Fibroblast of gingiva (primary cell): ENCODE measurements at regions not wholly inside any gene's neighbourhood (a gene's known extent, or its start where the extent isn't known, plus 50 kb on each side); places are given as distances from the start of the nearest gene placed in this dataset.

ENCODE experiments used
- DNase-seq: peaks from one replicate; pipeline ENCODE4 v3.0.0-alpha.2; 2011; ENCODE audit warnings: low read depth

DNA sequence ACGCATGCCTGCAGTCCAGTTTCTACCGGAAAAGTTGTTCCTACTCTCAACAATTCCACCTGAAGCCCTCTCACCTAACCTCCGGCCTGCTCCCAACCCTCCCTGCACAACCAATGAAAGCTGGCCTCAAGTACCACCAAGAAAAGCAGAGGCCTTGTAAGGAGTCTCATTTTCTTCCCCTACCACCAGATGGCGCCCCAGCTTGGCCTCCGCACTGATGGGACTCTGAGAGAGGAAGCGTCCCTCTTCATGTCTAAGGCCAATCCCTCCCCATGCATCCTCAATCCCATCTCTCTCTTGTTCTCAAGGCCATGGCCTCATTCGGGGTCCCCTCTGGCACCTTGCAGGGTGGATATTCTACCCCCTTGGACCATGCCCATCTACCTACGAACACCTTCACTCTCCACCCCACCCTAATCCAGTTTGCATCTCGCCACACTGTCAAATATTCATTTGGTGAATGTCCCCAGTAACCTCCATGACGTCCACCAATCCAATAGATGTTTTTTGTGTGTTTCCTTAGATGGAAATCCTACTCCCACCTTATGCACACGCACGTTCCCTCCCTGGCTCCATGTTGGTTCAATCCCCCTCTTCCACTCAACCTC lies 412.8 kb downstream of the ZNF536 start:
- DNase-seq: no peak

DNA sequence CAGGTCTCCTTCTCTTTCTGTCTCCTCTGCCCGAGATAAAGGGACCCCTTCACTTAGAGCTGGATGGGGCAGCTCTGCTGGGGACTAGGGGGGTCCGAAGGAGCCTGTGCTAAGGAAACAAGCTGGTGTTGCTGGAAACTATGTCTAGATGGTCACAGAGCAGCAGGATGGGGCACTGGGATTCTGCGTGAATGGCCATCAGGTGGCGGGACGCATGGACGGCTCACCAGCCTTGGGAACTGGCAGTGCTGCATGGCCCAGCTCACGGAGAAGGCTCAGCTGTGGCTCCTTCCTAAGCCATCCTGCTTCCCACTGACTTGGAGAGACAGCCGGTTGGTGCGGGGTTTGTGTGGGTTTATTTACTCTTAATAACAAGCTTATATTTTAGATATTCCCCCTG lies 411.8 kb downstream of the ZNF536 start:
- DNase-seq: no peak

DNA sequence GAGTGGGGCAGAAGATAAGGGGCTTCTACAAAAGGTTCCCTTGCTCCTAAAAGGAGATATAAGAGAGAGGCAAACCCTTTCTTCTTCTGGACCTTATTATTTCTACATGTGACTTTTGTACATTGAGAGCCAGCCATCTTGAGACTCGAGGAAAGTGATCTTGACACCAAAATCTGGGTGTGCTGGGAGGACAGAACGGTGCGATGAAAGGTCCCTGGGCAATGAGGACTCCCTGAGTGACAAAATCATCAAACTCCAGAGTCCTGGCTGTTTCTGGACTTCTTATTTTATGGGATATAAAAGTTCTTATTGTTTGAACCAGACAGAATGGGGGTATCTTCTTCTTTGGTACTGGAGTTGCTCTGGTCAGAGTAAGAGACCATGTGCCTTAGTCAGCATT lies 411.0 kb downstream of the ZNF536 start:
- DNase-seq: no peak

- no peak for DNase-seq
Observed at GRCh38 chr19:30781519-30781918, 409.3 kb downstream of the ZNF536 start.

- DNase-seq: no peak
Observed at GRCh38 chr19:30781047-30781446, 408.9 kb downstream of the ZNF536 start.

DNA sequence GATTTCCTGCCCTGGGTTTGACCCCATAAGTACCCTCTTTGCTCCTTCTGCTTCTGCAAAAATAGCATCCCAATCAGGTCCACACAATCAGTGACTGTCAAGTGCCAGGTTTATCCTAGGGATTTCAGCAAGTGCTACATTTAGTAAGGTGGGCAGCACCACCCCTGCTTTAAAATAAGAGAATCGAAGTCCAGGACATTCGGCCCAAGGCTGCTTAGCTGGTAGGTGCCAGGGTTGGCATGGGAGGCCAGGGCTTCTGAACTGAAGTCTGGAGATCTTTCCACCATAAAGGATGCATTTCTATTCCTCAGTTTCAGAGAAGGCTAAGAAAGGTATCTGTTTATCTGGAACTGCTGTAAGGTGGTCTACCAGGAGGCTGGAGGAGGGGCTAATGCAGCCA lies 408.3 kb downstream of the ZNF536 start:
- no peak for DNase-seq

DNA sequence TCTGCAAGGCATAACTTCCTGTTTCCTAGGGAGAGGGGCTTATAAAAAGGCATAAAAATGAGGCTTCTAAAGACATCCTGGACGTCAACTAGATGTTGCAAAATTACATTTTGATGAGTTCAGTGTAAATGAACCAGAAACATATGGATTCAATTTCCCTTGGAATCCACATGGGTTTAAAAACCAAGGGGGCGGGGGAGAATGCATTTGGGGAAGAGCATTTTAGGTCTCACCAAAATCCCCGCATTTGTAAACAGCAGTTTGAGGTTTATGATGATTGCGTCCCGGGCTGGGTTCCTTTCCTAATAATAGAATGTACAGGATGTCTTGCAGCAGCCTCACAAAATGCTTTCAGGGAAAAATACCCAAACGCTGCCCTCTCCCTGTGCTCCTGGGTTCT lies 407.8 kb downstream of the ZNF536 start:
- no peak for DNase-seq

GRCh38 chr19:30778961-30779715 lies 407.0 kb downstream of the ZNF536 start:
- no peak for DNase-seq

DNA sequence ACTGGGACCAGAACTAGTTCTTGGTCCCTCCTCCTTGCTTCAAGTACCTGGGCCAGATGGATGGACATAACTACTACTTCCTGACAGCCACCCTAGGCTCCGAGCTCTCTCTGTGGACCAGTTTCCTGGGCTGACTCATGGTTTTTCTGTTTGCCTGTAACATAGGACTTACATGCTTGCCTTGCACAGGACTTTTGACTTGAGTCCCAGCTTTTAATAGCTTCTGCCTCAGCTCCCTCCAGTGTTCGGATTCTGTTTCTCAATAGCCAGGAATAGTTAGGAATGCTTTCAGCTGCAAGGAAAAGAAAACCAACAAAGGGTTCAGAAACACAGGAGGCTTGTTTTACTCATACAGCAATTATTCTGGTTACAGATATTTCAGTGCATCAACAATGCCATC lies 405.9 kb downstream of the ZNF536 start:
- no peak for DNase-seq

DNA sequence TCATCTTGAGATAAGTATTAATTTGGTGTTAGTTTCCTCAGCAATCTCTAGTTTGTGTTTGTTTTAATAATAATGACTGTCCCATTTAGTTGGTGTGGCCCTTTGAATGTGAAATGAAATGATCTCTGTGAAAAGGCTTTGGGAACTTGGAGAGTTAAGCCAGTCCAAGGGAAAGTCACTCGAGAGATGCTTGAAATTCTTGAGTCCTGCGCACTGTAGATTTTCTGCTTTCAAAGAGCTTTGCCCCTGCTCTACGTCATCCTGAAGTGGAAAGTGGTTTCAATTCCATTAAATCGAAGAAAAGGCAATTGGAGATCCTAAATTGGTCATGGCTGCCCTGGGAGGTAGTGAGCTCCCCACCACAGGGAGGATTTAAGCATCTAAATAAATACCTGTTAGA lies 403.8 kb downstream of the ZNF536 start:
- DNase-seq: no peak

DNA sequence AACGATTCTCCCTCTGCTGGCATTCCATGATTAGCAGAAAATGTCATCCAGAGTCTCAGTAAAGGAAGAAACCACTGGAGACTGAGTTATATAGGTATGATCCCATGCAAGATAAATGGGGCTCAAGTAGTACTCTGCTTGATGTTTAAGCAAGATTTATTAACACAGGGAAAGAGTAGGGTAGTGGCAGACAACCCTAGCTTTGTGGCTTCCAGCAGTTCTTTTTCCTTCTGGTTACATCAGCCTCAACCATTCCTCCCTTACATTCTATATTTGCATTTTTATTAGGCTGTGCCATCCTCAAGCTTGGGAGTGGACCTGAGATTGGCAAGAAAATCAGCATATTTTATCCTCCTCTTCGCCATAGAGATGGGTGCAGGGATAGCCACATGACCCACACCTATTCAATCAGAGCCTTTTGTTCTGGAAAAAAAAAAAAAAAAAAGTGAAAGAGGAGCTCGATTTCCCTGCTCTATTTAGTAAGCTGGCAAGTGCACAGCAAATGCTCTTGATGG lies 402.1 kb downstream of the ZNF536 start:
- no peak for DNase-seq

DNA sequence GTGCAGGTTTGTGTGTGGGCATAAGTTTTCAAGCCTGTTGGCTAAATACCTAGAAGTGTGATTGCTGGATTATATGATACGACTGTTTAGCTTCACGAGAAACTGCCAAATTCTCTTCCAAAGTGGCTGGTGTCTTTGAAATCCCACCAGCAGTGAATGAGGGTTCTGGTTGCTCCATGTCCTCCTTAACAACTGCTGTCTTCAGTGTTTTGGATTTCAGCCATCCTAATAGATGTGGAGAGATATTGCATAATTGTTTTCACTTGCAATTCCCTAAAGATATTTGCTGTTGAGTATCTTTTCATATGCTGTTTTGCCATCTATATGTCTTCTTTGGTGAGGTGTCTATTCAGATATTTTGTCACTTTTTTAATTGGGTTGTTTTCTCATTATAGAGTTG lies 390.5 kb downstream of the ZNF536 start:
- DNase-seq: no peak

DNA sequence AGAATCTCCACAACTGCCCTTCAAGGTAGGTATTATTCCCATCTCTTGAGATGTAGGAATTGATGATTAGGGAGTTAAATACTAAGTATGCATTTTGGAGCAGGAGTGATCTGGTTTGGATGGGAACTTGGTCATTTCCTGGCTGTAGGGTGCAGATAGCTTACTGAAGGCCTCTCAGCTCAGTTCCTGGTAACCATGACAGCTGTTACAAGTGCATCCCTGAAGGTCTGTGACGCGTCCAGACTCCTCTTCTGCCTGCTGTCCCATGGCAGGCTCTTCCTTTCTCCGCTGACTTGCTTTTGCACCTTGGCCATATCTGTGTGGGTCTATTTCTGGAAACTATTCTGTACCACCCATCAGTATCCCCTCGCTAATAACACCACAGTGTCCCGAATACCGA lies 387.8 kb downstream of the ZNF536 start:
- no peak for DNase-seq

GRCh38 chr19:30757837-30758617 lies 385.8 kb downstream of the ZNF536 start:
- no peak for DNase-seq

GRCh38 chr19:30757104-30757836 lies 385.1 kb downstream of the ZNF536 start:
- DNase-seq: no peak

DNA sequence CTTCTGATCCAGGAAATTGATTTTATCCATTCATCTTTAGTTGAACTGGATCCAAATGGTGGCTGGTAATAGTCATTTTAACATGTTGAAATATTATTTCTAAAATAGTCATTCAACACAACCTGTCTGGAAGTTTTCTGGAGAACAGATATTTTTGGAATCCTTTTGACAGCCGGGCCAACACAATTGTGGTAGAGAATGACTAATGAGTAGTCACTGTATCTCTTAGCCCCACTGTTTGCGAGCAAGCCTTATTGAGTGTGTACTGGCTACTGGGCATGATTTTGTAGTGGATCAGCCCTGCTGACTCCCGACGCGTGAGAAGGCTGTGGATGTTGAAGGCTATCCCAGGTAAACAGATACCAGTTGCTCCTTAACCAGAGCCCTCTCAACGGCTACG lies 383.4 kb downstream of the ZNF536 start:
- DNase-seq: no peak

DNA sequence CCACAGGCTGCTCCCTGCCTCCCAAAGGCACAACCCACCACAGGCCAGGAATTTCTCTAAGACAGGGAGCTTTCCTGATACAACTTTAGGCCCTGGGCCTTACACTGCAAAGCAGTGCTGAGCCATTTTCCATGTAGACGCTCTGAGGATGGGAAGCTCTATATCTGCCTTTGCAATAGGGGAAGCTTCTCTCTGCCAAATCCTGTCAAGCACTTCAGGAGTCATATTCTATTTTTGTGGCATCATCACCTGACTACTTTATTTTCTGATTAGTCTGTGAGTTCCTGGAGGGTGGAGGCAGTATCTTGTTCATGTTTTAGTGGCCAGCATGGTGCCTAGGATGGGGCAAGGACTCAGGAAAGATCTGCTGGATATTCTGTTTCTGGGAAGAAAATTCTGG lies 382.0 kb downstream of the ZNF536 start:
- no peak for DNase-seq

DNA sequence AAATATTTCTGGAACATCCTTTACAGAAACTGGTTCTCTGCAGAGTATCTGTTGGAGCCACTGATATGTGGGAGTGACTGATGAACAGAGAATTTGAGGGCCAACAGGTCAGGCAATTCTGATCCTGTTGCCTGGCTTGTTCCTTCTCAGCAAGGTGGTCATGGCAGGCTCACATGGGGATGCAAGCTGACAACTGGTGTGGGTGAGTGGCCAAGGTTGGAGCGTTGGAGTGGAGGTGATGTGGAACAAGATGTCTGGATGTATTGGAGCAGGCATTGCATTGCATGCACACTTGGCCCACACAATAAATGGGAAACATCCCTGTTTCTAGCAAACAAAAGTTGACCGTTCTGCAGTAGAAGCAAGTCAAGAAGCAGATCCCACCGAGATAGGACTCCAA lies 380.7 kb downstream of the ZNF536 start:
- no peak for DNase-seq

DNA sequence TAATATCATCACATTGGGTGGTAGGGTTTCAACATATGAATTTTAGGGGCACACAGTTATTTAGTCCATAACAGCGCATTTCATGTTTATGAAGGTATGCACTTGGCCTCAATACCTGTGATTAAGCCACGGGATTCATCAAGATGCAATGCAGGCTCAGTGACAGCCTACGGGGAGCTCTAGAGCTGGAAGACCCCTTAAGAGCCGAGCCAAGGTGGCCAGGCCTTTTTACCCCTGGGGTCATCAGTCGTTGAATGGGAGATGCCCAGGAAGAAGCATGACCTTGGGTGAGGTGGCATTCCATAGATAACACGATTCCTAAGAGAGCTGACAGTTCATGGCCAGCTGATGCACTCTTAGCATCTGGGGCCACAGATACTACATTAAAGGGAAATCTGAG lies 380.0 kb downstream of the ZNF536 start:
- DNase-seq: no peak

DNA sequence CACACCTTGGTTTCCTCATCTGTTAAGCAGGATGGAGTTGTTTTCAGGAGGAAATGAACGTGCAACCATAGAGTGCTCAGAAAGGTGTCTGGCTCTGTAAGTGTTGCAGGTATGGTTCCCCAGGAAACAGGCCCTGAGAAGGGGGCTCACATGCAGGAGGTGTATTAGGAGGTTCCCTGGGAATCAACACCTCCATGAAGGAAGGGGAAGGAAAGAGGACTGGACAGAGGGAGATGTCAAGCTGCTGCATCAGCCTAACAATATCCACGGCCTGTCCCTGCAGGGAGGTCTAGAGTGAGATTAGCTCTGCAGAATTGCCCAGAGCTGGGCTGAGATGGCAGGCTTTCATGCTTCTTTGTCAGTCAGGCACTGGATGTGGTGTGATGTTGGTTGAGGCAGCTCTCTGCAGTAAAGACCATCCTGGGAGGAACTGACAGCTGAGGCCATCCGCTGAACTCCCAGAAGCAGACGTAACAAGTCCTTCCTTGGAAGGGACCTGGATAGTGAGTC lies 373.3 kb downstream of the ZNF536 start:
- DNase-seq: no peak

DNA sequence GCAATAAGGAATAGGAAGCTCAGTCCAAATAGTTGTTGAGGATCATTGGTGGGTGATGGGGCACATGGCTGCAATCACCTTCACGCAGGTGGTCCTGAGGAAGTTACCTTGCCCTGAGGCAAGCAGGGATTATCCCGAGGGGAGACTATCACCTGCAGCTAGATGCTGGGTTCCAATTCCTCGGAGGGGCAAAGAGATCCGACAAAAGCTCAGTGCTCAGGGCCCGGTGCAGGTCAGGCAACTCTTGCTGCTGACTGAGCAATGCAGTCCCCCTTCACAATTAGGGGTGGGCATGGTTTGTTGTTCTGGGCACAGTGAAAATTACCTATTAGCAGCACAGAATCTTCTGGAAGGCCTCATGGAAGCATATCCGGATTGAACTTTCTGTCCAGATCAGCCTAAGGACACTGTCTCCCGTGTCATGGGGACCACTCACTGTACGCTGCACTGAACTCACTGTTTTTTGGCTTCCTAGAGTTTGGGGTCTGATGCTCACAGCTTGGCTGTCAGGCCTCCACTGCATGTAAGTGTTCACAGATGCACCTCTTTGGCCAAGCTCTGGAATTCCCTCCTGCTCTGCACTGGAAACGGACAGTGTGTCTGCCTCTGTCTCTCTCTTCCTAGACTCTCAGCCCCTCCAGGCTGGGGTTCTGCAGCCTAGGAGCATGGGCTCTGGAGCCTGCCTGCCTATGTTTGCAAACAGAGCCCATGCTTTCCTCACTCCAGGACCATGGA lies 372.7 kb downstream of the ZNF536 start:
- DNase-seq: no peak
